SK-N-SH (cell line): ENCODE measurements at regions not wholly inside any gene's neighbourhood (a gene's known extent, or its start where the extent isn't known, plus 50 kb on each side); places are given as distances from the start of the nearest gene placed in this dataset.

ENCODE experiments used
- CTCF ChIA-PET: fragments of 300-600, 350-600 bp; formaldehyde crosslinking; extraction: SDS; loops from one replicate; lab custom pipeline; 2021; lab: Yijun Ruan, JAX
- POLR2A ChIA-PET: fragments of 350-600 bp; sonication (Branson Sonifier 250); formaldehyde crosslinking; extraction: SDS; loops from one replicate; lab custom pipeline; 2020; ENCODE audit warnings: antibody characterized with exemption, inconsistent platforms; lab: Yijun Ruan, JAX
- DNase-seq: peaks from one replicate; pipeline ENCODE4 v3.0.0; 2012
- H2AFZ ChIP-seq: fragments of 200-600 bp; sonication (generic); 2 replicates; pipeline ENCODE4 v1.8.1; 2016; ENCODE audit warnings: antibody characterized with exemption, mild to moderate bottlenecking, low read depth
- H3F3A ChIP-seq: fragments of 200-600 bp; sonication (generic); replicated peaks from 2 replicates; pipeline ENCODE3; 2016; ENCODE audit warnings: antibody characterized with exemption, mild to moderate bottlenecking; ENCODE audit not compliant: insufficient read depth
- H3K27ac ChIP-seq, 2 experiments: fragments of 200-500 bp in 1 of 2; fragments of 200-600 bp in 1 of 2; sonication (Bioruptor generic) in 1 of 2; sonication (generic), shearing (Covaris generic) in 1 of 2; 2 replicates each; pipeline versions ENCODE4 v1.5.1 to v1.6.1; 2014 to 2016; ENCODE audit warnings: low read depth in 2 of 2, inconsistent platforms in 1 of 2, low read length in 1 of 2, mild to moderate bottlenecking in 1 of 2, mixed read lengths in 1 of 2
- H3K27me3 ChIP-seq: fragments of 200-600 bp; sonication (generic), shearing (Covaris generic); 2 replicates; pipeline ENCODE4 v1.6.1; 2016; ENCODE audit warnings: mixed run types; ENCODE audit not compliant: insufficient read depth
- H3K36me3 ChIP-seq, 2 experiments: fragments of 200-500 bp in 1 of 2; fragments of 200-600 bp in 1 of 2; sonication (Bioruptor generic) in 1 of 2; sonication (generic) in 1 of 2; replicated peaks in 1 of 2; 2 replicates each; pipeline versions ENCODE3 to v1.5.1; 2014 to 2016; ENCODE audit warnings: low read length in 1 of 2, mild to moderate bottlenecking in 1 of 2; ENCODE audit not compliant: insufficient read depth in 2 of 2, control insufficient read depth in 1 of 2
- H3K4me1 ChIP-seq, 2 experiments: fragments of 200-500 bp in 1 of 2; fragments of 200-600 bp in 1 of 2; sonication (Bioruptor generic) in 1 of 2; sonication (generic), shearing (Covaris generic) in 1 of 2; 2 replicates each; pipeline versions ENCODE4 v1.5.1 to v1.6.1; 2014 to 2016; ENCODE audit warnings: low read depth in 1 of 2, low read length in 1 of 2, mixed run types in 1 of 2; ENCODE audit not compliant: insufficient read depth in 2 of 2, control insufficient read depth in 1 of 2
- H3K4me2 ChIP-seq: fragments of 200-600 bp; sonication (generic), shearing (Covaris generic); 2 replicates; pipeline ENCODE4 v1.6.1; 2017; ENCODE audit warnings: mixed run types
- H3K4me3 ChIP-seq, 2 experiments: fragments of 200-500 bp in 1 of 2; fragments of 200-600 bp in 1 of 2; sonication (Bioruptor generic) in 1 of 2; sonication (generic), shearing (Covaris generic) in 1 of 2; 2 replicates each; pipeline versions ENCODE4 v1.5.1 to v1.8.1; 2014 to 2016; ENCODE audit warnings: low read depth in 2 of 2, inconsistent platforms in 1 of 2, low read length in 1 of 2, mild to moderate bottlenecking in 1 of 2, mixed read lengths in 1 of 2, moderate library complexity in 1 of 2
- H3K79me2 ChIP-seq: fragments of 200-600 bp; sonication (generic); 2 replicates; pipeline ENCODE4 v1.8.1; 2017; ENCODE audit warnings: mild to moderate bottlenecking; ENCODE audit not compliant: insufficient read depth
- H3K9ac ChIP-seq: fragments of 200-600 bp; sonication (generic); 2 replicates; pipeline ENCODE4 v1.6.1; 2017; ENCODE audit warnings: mixed run types
- H3K9me2 ChIP-seq: fragments of 200-600 bp; sonication (generic); 2 replicates; pipeline ENCODE4 v1.6.1; 2017; ENCODE audit warnings: mixed run types
- H3K9me3 ChIP-seq: fragments of 200-600 bp; sonication (generic); 2 replicates; pipeline ENCODE4 v1.6.1; 2017; ENCODE audit warnings: mixed run types, mild to moderate bottlenecking, moderate library complexity
- H4K20me1 ChIP-seq: fragments of 200-600 bp; sonication (generic); 2 replicates; pipeline ENCODE4 v1.6.1; 2017; ENCODE audit warnings: mild to moderate bottlenecking, mixed run types; ENCODE audit not compliant: insufficient read depth
- CTCF ChIP-seq: fragments of 200-600 bp; sonication (generic); IDR thresholded peaks from 2 replicates; pipeline ENCODE4 v1.6.1; 2017; ENCODE audit warnings: antibody characterized with exemption, mild to moderate bottlenecking, moderate library complexity
- EZH2phosphoT487 ChIP-seq: fragments of 200-600 bp; sonication (generic); IDR thresholded peaks from 2 replicates; pipeline ENCODE4 v1.6.1; 2017; ENCODE audit warnings: low read depth, mixed run types, mild to moderate bottlenecking, antibody characterized with exemption, moderate library complexity, borderline replicate concordance
- GATA2 ChIP-seq: sonication (generic); formaldehyde crosslinking; IDR thresholded peaks from 2 replicates; pipeline ENCODE4 v1.5.0; 2020; ENCODE audit warnings: mild to moderate bottlenecking, missing genetic modification reagents
- IRF3 ChIP-seq: fragments of 150-350 bp; IDR thresholded peaks from 2 replicates; pipeline ENCODE4 v1.6.1; 2016; ENCODE audit warnings: mild to moderate bottlenecking, low read depth, low read length
- JUND ChIP-seq: IDR thresholded peaks from 2 replicates; pipeline ENCODE4 v1.4.0; 2012
- MAX ChIP-seq: IDR thresholded peaks from 2 replicates; pipeline ENCODE4 v1.4.0; 2012; ENCODE audit warnings: low read depth
- MEF2A ChIP-seq: IDR thresholded peaks from 2 replicates; pipeline ENCODE4 v1.4.0; 2012; ENCODE audit warnings: low read depth, borderline replicate concordance
- PBX3 ChIP-seq: IDR thresholded peaks from 2 replicates; pipeline ENCODE4; 2012
- RAD21 ChIP-seq: IDR thresholded peaks from 2 replicates; pipeline ENCODE4 v1.6.1; 2012; ENCODE audit warnings: mild to moderate bottlenecking, low read length
- RCOR1 ChIP-seq: fragments of 150-350 bp; IDR thresholded peaks from 2 replicates; pipeline ENCODE4 v1.6.1; 2017; ENCODE audit warnings: antibody characterized with exemption, low read length
- RFX5 ChIP-seq: IDR thresholded peaks from 2 replicates; pipeline ENCODE4 v1.6.1; 2012; ENCODE audit warnings: mild to moderate bottlenecking, improper control_type of control experiment, low read length
- SMC3 ChIP-seq: IDR thresholded peaks from 2 replicates; pipeline ENCODE4 v1.6.1; 2012; ENCODE audit warnings: low read depth, low read length, improper control_type of control experiment
- TCF12 ChIP-seq: IDR thresholded peaks from 2 replicates; pipeline ENCODE4 v1.4.0; 2012
- TEAD4 ChIP-seq: IDR thresholded peaks from 2 replicates; pipeline ENCODE4 v1.4.0; 2012; ENCODE audit warnings: mild to moderate bottlenecking, borderline replicate concordance; ENCODE audit not compliant: insufficient read depth
- ZBTB33 ChIP-seq: IDR thresholded peaks from 2 replicates; pipeline ENCODE4 v1.4.0; 2012; ENCODE audit warnings: low read depth, borderline replicate concordance
- WGBS: methylation state at CpG from one replicate; pipeline ENCODE4 v1.1.6; 2017; ENCODE audit warnings: low lambda C conversion rate; 5-methylcytosine and 5-hydroxymethylcytosine counted together

- Histone ChIP-seq H4K20me1 (no peaks in the 10 kb centered on the region), H3K4me1 (peaks cover 5 to 12% of the 10 kb centered on the region in 2 experiments; a peak in 3 of 4 replicates), H3K36me3 (no peaks in the 10 kb centered on the region), H3K4me3 (no peak overlapping the region), H3F3A (no peaks in the 10 kb centered on the region), H3K9ac (no peak overlapping the region), H3K27me3 (no peaks in the 10 kb centered on the region), H3K4me2 (no peak overlapping the region), H3K27ac (no peak overlapping the region), H3K9me2 (no peaks in the 10 kb centered on the region), H3K9me3 (no peaks in the 10 kb centered on the region), H3K79me2 (no peaks in the 10 kb centered on the region), H2AFZ (no peak overlapping the region)
- TF ChIP-seq JUND (no peak), RFX5 (no peak), GATA2 (CRISPR knock-in tag) (peak; percentile 37), PBX3 (no peak), EZH2phosphoT487 (no peak)
- ChIA-PET POLR2A (no interaction called here), CTCF (no interaction called here)
- WGBS: 68% methylated on average over 2 of the region's 2 CpGs
- DNase-seq: peak; percentile 14
Measured at GRCh38 chr2:203585516-203585915, 50.4 kb upstream of the RAPH1 start.

- DNase-seq: no peak
- Histone ChIP-seq H3K9me2 (no peaks in the 10 kb centered on the region), H3K4me3 (no peak overlapping the region), H3K36me3 (no peaks in the 10 kb centered on the region), H2AFZ (no peak overlapping the region), H3K9me3 (no peaks in the 10 kb centered on the region), H4K20me1 (no peaks in the 10 kb centered on the region), H3K79me2 (no peaks in the 10 kb centered on the region), H3K27me3 (no peaks in the 10 kb centered on the region), H3K4me1 (peaks cover 5 to 12% of the 10 kb centered on the region in 2 experiments; a peak in 3 of 4 replicates), H3K27ac (no peak overlapping the region), H3K9ac (no peak overlapping the region), H3F3A (no peaks in the 10 kb centered on the region), H3K4me2 (no peak overlapping the region)
- TF ChIP-seq MEF2A (no peak), RFX5 (no peak), MAX (no peak), PBX3 (no peak), TEAD4 (no peak), SMC3 (no peak), RCOR1 (no peak), TCF12 (no peak), RAD21 (no peak), IRF3 (no peak), ZBTB33 (no peak), CTCF (no peak)
- ChIA-PET CTCF (no interaction called here), POLR2A (no interaction called here)
- WGBS: 84% methylated on average over 6 of the region's 6 CpGs
Measured at GRCh38 chr2:203586206-203586605, 51.1 kb upstream of the RAPH1 start.
